Hepatocyte (in vitro differentiated cells): ENCODE measurements at regions not wholly inside any gene's neighbourhood (a gene's known extent, or its start where the extent isn't known, plus 50 kb on each side); places are given as distances from the start of the nearest gene placed in this dataset.

Experiments
- DNase-seq: peaks from one replicate; pipeline ENCODE4 v3.0.0-alpha.2; 2016; ENCODE audit warnings: low spot score
- H2AFZ ChIP-seq: fragments of 200-600 bp; sonication (generic); 2 replicates; pipeline ENCODE4 v1.6.0; 2016; ENCODE audit warnings: antibody characterized with exemption, mild to moderate bottlenecking
- H3K27ac ChIP-seq: fragments of 200-600 bp; sonication (generic); 2 replicates; pipeline ENCODE4 v1.5.1; 2016; ENCODE audit warnings: mild to moderate bottlenecking
- H3K27me3 ChIP-seq: fragments of 200-600 bp; sonication (generic); 2 replicates; pipeline ENCODE4 v1.6.1; 2016
- H3K36me3 ChIP-seq: fragments of 200-600 bp; sonication (generic); replicated peaks from 2 replicates; pipeline ENCODE4 v1.5.1; 2016; ENCODE audit warnings: low read depth; ENCODE audit not compliant: insufficient read depth
- H3K4me1 ChIP-seq: fragments of 200-600 bp; sonication (generic); 2 replicates; pipeline ENCODE4 v1.5.1; 2016; ENCODE audit warnings: mild to moderate bottlenecking, moderate library complexity; ENCODE audit not compliant: insufficient read depth
- H3K4me2 ChIP-seq: fragments of 200-600 bp; sonication (generic); 2 replicates; pipeline ENCODE4 v1.6.0; 2016
- H3K4me3 ChIP-seq: fragments of 200-600 bp; sonication (generic); 2 replicates; pipeline ENCODE4 v1.5.1; 2016; ENCODE audit warnings: mild to moderate bottlenecking
- H3K79me2 ChIP-seq: fragments of 200-600 bp; sonication (generic); 2 replicates; pipeline ENCODE4 v1.6.0; 2017; ENCODE audit warnings: mild to moderate bottlenecking
- H3K9me2 ChIP-seq: fragments of 200-600 bp; sonication (generic); replicated peaks from 2 replicates; pipeline ENCODE4 v1.6.0; 2017; ENCODE audit warnings: mild to moderate bottlenecking; ENCODE audit not compliant: insufficient read depth
- H3K9me3 ChIP-seq: fragments of 200-600 bp; sonication (generic); 2 replicates; pipeline ENCODE4 v1.5.1; 2016; ENCODE audit warnings: low read depth, mild to moderate bottlenecking
- H4K20me1 ChIP-seq: fragments of 200-600 bp; sonication (generic); 2 replicates; pipeline ENCODE4 v1.6.0; 2016; ENCODE audit warnings: mild to moderate bottlenecking; ENCODE audit not compliant: insufficient read depth, poor library complexity, severe bottlenecking
- CTCF ChIP-seq: fragments of 200-600 bp; sonication (generic); IDR thresholded peaks from 2 replicates; pipeline ENCODE4 v1.5.1; 2016; ENCODE audit warnings: antibody characterized with exemption, mild to moderate bottlenecking; ENCODE audit not compliant: poor library complexity
- EZH2 ChIP-seq: fragments of 200-600 bp; sonication (generic); IDR thresholded peaks from 2 replicates; pipeline ENCODE4 v1.6.1; 2016; ENCODE audit warnings: antibody characterized with exemption, mild to moderate bottlenecking, borderline replicate concordance
- EZH2phosphoT487 ChIP-seq: fragments of 200-600 bp; sonication (generic); IDR thresholded peaks from one replicate; pipeline ENCODE4 v1.6.1; 2018; ENCODE audit warnings: antibody characterized with exemption, mild to moderate bottlenecking, low read depth, moderate library complexity; ENCODE audit not compliant: unreplicated experiment, severe bottlenecking
- WGBS: methylation state at CpG from one replicate; pipeline ENCODE4 v1.1.6; 2016; ENCODE audit warnings: low lambda C conversion rate; ENCODE audit errors: missing lambda C conversion rate; 5-methylcytosine and 5-hydroxymethylcytosine counted together

GRCh38 chr22:34738661-34739400 is 327.1 kb upstream of the ISX start:
- no peaks in the 10 kb centered on the region for H3K9me3 ChIP-seq
- no peak overlapping the region for H3K4me2 ChIP-seq
- no peaks in the 10 kb centered on the region for H3K9me2 ChIP-seq
- no peak for TF ChIP-seq CTCF
- TF ChIP-seq EZH2: no peak
- TF ChIP-seq EZH2phosphoT487: no peak
- no peak overlapping the region for H2AFZ ChIP-seq
- H3K36me3 ChIP-seq: no peaks in the 10 kb centered on the region
- DNase-seq: no peak
- no peak overlapping the region for H3K27ac ChIP-seq
- H3K27me3 ChIP-seq: no peaks in the 10 kb centered on the region
- no peaks in the 10 kb centered on the region for H3K79me2 ChIP-seq
- WGBS: 65% methylated on average over 3 of the region's 3 CpGs
- no peaks in the 10 kb centered on the region for H4K20me1 ChIP-seq
- no peak overlapping the region for H3K4me3 ChIP-seq
- no peaks in the 10 kb centered on the region for H3K4me1 ChIP-seq

GRCh38 chr22:34743110-34743751 is 322.7 kb upstream of the ISX start:
- Histone ChIP-seq H3K27ac (no peak overlapping the region), H4K20me1 (no peaks in the 10 kb centered on the region), H2AFZ (no peak overlapping the region), H3K4me1 (no peaks in the 10 kb centered on the region), H3K4me2 (no peak overlapping the region), H3K27me3 (no peaks in the 10 kb centered on the region), H3K79me2 (no peaks in the 10 kb centered on the region), H3K4me3 (no peak overlapping the region), H3K9me3 (no peaks in the 10 kb centered on the region), H3K36me3 (no peaks in the 10 kb centered on the region), H3K9me2 (no peaks in the 10 kb centered on the region)
- DNase-seq: no peak
- 83% methylated on average over 6 of the region's 6 CpGs for WGBS
- TF ChIP-seq EZH2 (no peak), CTCF (no peak), EZH2phosphoT487 (no peak)

- 73% methylated on average over 8 of the region's 8 CpGs for WGBS
- no peak for TF ChIP-seq EZH2phosphoT487
- no peak for TF ChIP-seq EZH2
- no peak for TF ChIP-seq CTCF
- H3K27ac ChIP-seq: no peak overlapping the region
Observed at GRCh38 chr22:34760276-34761008, 305.5 kb upstream of the ISX start.

More at GRCh38 chr22:34760276-34761008, 305.5 kb upstream of the ISX start:
- Histone ChIP-seq H3K9me2 (no peaks in the 10 kb centered on the region), H2AFZ (no peak overlapping the region), H3K36me3 (no peaks in the 10 kb centered on the region), H4K20me1 (no peaks in the 10 kb centered on the region), H3K79me2 (no peaks in the 10 kb centered on the region), H3K4me2 (no peak overlapping the region), H3K9me3 (no peaks in the 10 kb centered on the region), H3K27me3 (no peaks in the 10 kb centered on the region), H3K4me1 (no peaks in the 10 kb centered on the region), H3K4me3 (no peak overlapping the region)
- DNase-seq: no peak
